Left lung (tissue), 4 donors: ENCODE measurements at regions not wholly inside any gene's neighbourhood (a gene's known extent, or its start where the extent isn't known, plus 50 kb on each side); places are given as distances from the start of the nearest gene placed in this dataset.

Experiments used
- ATAC-seq: fragments of 200-7000 bp; cut with Tn5 transposase; one replicate; pipeline ENCODE4 v1.9.1; 2020; ENCODE audit warnings: moderate library complexity
- DNase-seq, 4 donors: peaks; one replicate each; pipeline ENCODE4 v3.0.0-alpha.2; 2013 to 2020
- H3K27ac ChIP-seq, 2 donors: fragments of 200-600 bp; sonication (generic) in 1 of 2; one replicate each; pipeline versions ENCODE4 v1.5.0 to v1.8.0; 2020 to 2021
- H3K27me3 ChIP-seq, 2 donors: fragments of 200-600 bp; sonication (generic) in 1 of 2; one replicate each; pipeline versions ENCODE4 v1.5.0 to v1.8.0; 2020 to 2021
- H3K36me3 ChIP-seq, 2 donors: fragments of 200-600 bp; sonication (generic) in 1 of 2; one replicate each; pipeline versions ENCODE4 v1.5.0 to v1.8.0; 2020 to 2021
- H3K4me1 ChIP-seq, 2 donors: fragments of 200-600 bp; one replicate each; pipeline ENCODE4 v1.8.0; 2021
- H3K4me3 ChIP-seq, 2 donors: fragments of 200-600 bp; sonication (generic) in 1 of 2; one replicate each; pipeline versions ENCODE4 v1.5.0 to v1.8.0; 2020 to 2021; ENCODE audit warnings: mild to moderate bottlenecking in 1 of 2
- H3K9me3 ChIP-seq, 2 donors: fragments of 200-600 bp; sonication (generic) in 1 of 2; one replicate each; pipeline versions ENCODE4 v1.5.0 to v1.8.0; 2020 to 2021
- intact Hi-C, 2 donors: fragments of 100-400 bp; cut with DNase I; formaldehyde crosslinking; loops; one replicate each; pipeline versions ENCODE4 v1.11.2 to v1.14.2; 2022
- TF ChIP-seq, protein P1 (sequence below), 2 donors: fragments of 200-600 bp; sonication (generic) in 1 of 2; IDR thresholded peaks; one replicate each; pipeline versions ENCODE4 v1.5.0 to v1.8.0; 2021; ENCODE audit warnings: antibody characterized with exemption in 2 of 2
- donor health status: DM: no; HTN: yes; CAD: no.
- donor health status: DM: no; HTN: no; CAD: no.

DNA sequence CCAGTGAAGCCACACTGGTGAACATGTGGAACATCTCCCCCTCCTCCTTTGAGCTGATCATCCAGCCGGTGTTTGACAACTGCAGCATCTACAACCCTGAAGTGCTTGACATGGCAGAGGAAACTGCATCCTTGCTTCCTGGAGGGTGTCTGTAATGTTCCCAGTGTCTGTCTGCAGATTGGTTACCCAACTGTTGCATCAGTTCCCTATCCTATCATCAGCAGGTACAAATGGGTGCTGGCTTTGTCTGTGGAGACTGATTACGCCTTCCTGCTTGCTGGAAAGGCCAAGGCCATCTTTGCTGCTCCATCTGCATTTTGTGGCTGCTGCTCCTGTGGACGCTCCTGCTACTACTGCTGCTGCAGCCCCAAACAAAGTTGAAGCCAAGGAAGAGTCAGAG lies 83.5 kb downstream of the SKA1 start:
- Histone ChIP-seq H3K9me3 (no peaks in the 10 kb centered on the region), H3K27ac (no peak overlapping the region), H3K27me3 (no peaks in the 10 kb centered on the region), H3K4me1 (no peaks in the 10 kb centered on the region), H3K4me3 (no peak overlapping the region), H3K36me3 (no peaks in the 10 kb centered on the region)
- TF ChIP-seq, protein P1, sequence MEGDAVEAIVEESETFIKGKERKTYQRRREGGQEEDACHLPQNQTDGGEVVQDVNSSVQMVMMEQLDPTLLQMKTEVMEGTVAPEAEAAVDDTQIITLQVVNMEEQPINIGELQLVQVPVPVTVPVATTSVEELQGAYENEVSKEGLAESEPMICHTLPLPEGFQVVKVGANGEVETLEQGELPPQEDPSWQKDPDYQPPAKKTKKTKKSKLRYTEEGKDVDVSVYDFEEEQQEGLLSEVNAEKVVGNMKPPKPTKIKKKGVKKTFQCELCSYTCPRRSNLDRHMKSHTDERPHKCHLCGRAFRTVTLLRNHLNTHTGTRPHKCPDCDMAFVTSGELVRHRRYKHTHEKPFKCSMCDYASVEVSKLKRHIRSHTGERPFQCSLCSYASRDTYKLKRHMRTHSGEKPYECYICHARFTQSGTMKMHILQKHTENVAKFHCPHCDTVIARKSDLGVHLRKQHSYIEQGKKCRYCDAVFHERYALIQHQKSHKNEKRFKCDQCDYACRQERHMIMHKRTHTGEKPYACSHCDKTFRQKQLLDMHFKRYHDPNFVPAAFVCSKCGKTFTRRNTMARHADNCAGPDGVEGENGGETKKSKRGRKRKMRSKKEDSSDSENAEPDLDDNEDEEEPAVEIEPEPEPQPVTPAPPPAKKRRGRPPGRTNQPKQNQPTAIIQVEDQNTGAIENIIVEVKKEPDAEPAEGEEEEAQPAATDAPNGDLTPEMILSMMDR (IDR thresholded peaks at IDR 0.05) = no peak
- DNase-seq = no peak
- intact Hi-C loops = no loop called here
- ATAC-seq = no peak

DNA sequence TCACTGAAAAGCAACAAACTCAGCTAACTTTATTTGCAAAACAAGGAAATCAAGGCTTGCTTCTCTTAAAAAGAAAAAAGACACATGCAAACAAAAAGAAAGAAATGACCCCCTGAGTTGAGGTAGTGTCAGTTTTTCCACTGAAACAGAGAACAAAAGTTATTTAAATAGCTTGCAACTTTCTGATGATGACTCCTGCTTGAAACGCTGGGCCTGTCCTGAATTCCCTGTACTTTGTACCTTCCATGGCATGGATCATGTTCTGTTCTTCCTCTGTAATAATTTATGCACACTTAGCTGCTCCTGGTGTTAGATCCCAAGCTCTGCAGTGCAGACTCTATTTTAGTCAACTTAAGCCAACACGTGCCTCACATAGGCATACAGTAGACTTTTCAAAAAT lies 84.0 kb downstream of the SKA1 start:
- no peaks in the 10 kb centered on the region for H3K36me3 ChIP-seq
- no peaks in the 10 kb centered on the region for H3K9me3 ChIP-seq
- H3K4me3 ChIP-seq = no peak overlapping the region
- DNase-seq (no peak), ATAC-seq (no peak)
- H3K27ac ChIP-seq = no peak overlapping the region
- H3K27me3 ChIP-seq = no peaks in the 10 kb centered on the region
- TF ChIP-seq, protein P1 (IDR thresholded peaks at IDR 0.05) = no peak
- H3K4me1 ChIP-seq = no peaks in the 10 kb centered on the region
- intact Hi-C loops = no loop called here

DNA sequence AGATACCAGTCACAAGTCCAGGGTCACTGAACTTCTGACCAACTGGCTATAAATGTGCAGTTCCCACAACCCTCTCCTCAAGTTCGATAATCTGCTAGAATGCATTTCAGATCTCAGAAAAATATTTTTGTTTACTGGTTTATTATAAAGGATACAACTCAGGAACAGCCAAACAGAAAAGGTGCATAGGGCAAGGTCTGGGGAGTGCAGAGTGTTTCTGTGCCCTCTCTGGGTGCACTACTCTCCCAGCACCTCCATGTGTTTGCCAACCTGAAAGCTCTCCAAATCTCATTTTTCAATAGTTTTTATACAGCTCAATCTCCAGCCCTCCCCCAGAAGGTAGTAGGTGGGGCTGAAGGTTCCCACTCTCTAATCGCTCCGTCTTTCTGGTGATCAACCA lies 85.2 kb downstream of the SKA1 start:
- Histone ChIP-seq H3K9me3 (no peaks in the 10 kb centered on the region), H3K4me1 (no peaks in the 10 kb centered on the region), H3K27ac (no peak overlapping the region), H3K27me3 (no peaks in the 10 kb centered on the region), H3K4me3 (no peak overlapping the region), H3K36me3 (no peaks in the 10 kb centered on the region)
- TF ChIP-seq, protein P1 (IDR thresholded peaks at IDR 0.05) = no peak
- ATAC-seq (no peak), DNase-seq (no peak)
- intact Hi-C loops = no loop called here

DNA sequence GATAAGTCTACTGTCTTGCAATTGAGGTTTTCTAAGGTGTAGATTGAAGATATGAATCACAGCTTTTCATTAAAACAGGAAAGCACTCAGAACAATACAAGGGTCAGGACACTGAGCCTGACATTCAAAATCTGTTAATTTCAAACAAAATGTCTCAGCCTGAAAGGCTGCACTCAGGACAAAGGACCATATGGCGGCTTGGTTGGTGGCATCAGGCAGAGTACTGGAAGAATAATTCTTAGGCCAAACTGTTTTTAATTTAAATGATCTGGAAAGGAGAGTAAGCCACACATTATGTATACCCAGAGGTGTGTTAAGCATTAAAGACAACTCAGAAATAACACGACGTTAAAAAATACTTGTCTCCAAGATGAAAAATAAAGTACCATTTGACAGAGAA lies 85.9 kb downstream of the SKA1 start:
- intact Hi-C loops = no loop called here
- TF ChIP-seq, protein P1 (IDR thresholded peaks at IDR 0.05) = no peak
- Histone ChIP-seq H3K36me3 (no peaks in the 10 kb centered on the region), H3K9me3 (no peaks in the 10 kb centered on the region), H3K27me3 (no peaks in the 10 kb centered on the region), H3K4me1 (no peaks in the 10 kb centered on the region), H3K27ac (no peak overlapping the region), H3K4me3 (no peak overlapping the region)
- ATAC-seq = no peak
- DNase-seq = no peak

DNA sequence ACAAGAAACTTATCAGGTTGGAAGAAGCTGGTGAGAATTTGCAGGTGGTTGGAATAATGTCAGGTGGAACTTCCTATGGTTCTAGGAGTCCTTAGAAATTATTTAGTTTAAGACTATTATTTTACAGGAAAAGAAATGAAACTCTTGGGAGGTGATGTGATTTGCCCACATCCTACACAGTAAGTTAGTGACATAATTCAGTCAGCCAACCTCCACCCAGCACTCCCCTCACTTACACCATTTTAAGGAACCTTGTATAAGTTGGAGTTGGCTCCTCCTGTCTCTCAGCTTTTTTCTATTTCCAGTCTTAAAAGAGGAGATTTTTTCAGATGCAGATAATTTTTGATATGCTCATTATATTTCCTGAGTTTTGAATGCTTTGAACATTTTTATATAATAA lies 86.4 kb downstream of the SKA1 start:
- Histone ChIP-seq H3K27ac (no peak overlapping the region), H3K36me3 (no peaks in the 10 kb centered on the region), H3K4me3 (no peak overlapping the region), H3K27me3 (no peaks in the 10 kb centered on the region), H3K4me1 (no peaks in the 10 kb centered on the region), H3K9me3 (no peaks in the 10 kb centered on the region)
- intact Hi-C loops = no loop called here
- no peak for ATAC-seq
- no peak for DNase-seq
- TF ChIP-seq, protein P1 (IDR thresholded peaks at IDR 0.05) = no peak
